ENCODE measurements at regions not wholly inside any gene's neighbourhood (a gene's known extent, or its start where the extent isn't known, plus 50 kb on each side); places are given as distances from the start of the nearest gene placed in this dataset.

DNA sequence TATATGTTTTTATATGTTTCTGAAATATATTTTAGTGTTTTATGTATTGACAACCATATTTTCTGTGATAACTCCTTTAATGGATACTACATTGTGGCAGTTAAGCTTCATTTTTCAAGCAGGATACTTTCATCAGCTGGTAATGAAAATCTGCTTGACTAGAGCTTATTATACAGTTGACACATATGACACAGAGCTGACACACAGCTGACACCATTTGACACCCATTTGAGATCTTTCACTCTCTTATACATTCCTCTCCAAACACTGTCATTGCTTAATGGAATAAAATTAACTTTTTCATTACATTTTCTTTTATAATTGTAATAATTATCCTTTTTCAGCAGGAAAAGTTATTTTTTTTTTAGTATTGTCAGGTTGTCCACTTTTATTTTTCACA, 561.1 kb upstream of the NDST4 start:
- no peak for DNase-seq
- intact Hi-C loops (cut with DNase I; ENCODE audit: low total_unique reads) (no loop called here), in situ Hi-C loops (cut with MboI; ENCODE audit: low pct_ligation_motif_present in 1 of 4, low pct_unique_long_range_greater_than_20kb in 1 of 4, low sequenced_read_pairs in 3 of 4) (no loop called here)
- TF ChIP-seq, protein P1, sequence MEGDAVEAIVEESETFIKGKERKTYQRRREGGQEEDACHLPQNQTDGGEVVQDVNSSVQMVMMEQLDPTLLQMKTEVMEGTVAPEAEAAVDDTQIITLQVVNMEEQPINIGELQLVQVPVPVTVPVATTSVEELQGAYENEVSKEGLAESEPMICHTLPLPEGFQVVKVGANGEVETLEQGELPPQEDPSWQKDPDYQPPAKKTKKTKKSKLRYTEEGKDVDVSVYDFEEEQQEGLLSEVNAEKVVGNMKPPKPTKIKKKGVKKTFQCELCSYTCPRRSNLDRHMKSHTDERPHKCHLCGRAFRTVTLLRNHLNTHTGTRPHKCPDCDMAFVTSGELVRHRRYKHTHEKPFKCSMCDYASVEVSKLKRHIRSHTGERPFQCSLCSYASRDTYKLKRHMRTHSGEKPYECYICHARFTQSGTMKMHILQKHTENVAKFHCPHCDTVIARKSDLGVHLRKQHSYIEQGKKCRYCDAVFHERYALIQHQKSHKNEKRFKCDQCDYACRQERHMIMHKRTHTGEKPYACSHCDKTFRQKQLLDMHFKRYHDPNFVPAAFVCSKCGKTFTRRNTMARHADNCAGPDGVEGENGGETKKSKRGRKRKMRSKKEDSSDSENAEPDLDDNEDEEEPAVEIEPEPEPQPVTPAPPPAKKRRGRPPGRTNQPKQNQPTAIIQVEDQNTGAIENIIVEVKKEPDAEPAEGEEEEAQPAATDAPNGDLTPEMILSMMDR (IDR thresholded peaks at IDR 0.05): no peak
- TF ChIP-seq EP300 (IDR thresholded peaks at IDR 0.05; ENCODE audit: low read depth) (no peak), POLR2AphosphoS5 (IDR thresholded peaks at IDR 0.05) (no peak), POLR2A (IDR thresholded peaks at IDR 0.05) (no peak)
- Histone ChIP-seq H3K9me3 (no peaks in the 10 kb centered on the region), H3K27me3 (no peaks in the 10 kb centered on the region), H3K36me3 (no peaks in the 10 kb centered on the region), H3K4me3 (no peak overlapping the region), H3K27ac (no peak overlapping the region), H3K4me1 (no peaks in the 10 kb centered on the region)

DNA sequence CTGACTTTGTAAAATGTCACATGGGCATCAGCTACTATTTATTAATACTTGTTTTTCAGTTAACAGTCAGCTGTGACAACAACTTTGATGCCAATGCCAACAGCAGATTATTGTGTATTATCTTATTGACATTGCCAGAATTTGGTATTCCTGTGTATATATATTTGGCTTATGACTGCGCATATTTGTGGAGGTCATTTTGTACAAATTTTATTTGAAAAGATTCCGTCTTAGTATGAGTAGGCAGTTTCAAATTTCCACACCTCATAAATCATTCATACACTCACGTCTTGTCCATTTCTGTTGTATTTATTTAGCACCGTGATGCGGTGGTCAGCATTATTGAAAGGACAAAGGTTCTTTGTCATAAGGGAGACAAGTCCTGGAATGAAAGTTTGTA, 558.2 kb upstream of the NDST4 start:
- Histone ChIP-seq H3K4me3 (no peak overlapping the region), H3K9me3 (no peaks in the 10 kb centered on the region), H3K4me1 (no peaks in the 10 kb centered on the region), H3K36me3 (no peaks in the 10 kb centered on the region), H3K27me3 (no peaks in the 10 kb centered on the region), H3K27ac (no peak overlapping the region)
- 45 to 57% methylated on average over 5 of the region's 5 CpGs for WGBS, 2 donors (ENCODE audit: low coverage in 1 of 2)
- no peak for DNase-seq
- intact Hi-C loops (cut with DNase I; ENCODE audit: low total_unique reads): no loop called here
- TF ChIP-seq, protein P1 (IDR thresholded peaks at IDR 0.05): no peak
- no peak for TF ChIP-seq EP300 (IDR thresholded peaks at IDR 0.05; ENCODE audit: low read depth)
- in situ Hi-C loops (cut with MboI; ENCODE audit: low pct_ligation_motif_present in 1 of 4, low pct_unique_long_range_greater_than_20kb in 1 of 4, low sequenced_read_pairs in 3 of 4): no loop called here

DNA sequence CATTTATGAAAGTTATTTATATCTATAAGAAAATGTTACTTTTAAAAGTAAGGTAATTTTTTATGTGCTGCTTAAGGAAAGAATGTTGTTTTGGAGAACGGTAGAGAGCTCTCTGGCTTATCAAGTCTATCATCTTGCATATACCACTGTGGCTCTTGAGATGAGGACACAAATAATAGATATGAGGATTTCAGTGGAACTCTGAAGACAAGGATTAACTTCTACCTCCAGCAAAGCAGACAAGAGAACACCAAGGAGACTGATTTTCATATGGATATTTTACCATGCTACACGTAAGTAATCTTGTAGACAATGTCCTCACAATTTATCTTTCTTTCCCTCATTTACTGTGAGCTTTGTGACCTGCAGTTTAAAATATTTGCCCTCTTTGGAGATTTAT, 557.5 kb upstream of the NDST4 start:
- TF ChIP-seq POLR2A (IDR thresholded peaks at IDR 0.05): no peak
- TF ChIP-seq, protein P1 (IDR thresholded peaks at IDR 0.05): no peak
- TF ChIP-seq POLR2AphosphoS5 (IDR thresholded peaks at IDR 0.05): no peak
- TF ChIP-seq EP300 (IDR thresholded peaks at IDR 0.05; ENCODE audit: low read depth): no peak
- no peak overlapping the region for H3K27ac ChIP-seq
- no peak for DNase-seq
- H3K27me3 ChIP-seq: no peaks in the 10 kb centered on the region
- H3K4me3 ChIP-seq: no peak overlapping the region
- H3K9me3 ChIP-seq: no peaks in the 10 kb centered on the region
- H3K36me3 ChIP-seq: no peaks in the 10 kb centered on the region
- in situ Hi-C loops (cut with MboI; ENCODE audit: low pct_ligation_motif_present in 1 of 4, low pct_unique_long_range_greater_than_20kb in 1 of 4, low sequenced_read_pairs in 3 of 4) (no loop called here), intact Hi-C loops (cut with DNase I; ENCODE audit: low total_unique reads) (no loop called here)
- 62 to 65% methylated on average over 2 of the region's 2 CpGs for WGBS, 2 donors (ENCODE audit: low coverage in 1 of 2)
- no peaks in the 10 kb centered on the region for H3K4me1 ChIP-seq

DNA sequence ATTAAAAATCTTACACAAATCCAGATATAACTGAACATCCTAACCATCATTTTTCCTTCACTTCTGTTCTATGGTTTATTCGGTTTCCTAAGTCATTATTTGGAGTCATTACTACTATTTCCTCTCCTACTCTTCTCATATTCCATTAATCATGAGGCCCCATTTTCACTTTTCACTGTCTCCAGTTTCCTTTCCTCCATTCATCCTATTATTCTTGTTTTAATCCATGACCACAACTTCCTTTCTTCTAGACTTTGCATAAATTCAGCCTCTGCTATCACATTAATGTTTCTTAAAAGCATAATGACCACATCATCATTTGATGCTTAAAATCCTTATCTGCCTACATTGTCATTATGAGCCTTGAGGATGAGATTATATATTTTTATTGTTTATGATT, 555.0 kb upstream of the NDST4 start:
- in situ Hi-C loops (cut with MboI; ENCODE audit: low pct_ligation_motif_present in 1 of 4, low pct_unique_long_range_greater_than_20kb in 1 of 4, low sequenced_read_pairs in 3 of 4): no loop called here

More for the DNA sequence above, 555.0 kb upstream of the NDST4 start:
- Histone ChIP-seq H3K9me3 (no peaks in the 10 kb centered on the region), H3K27ac (no peak overlapping the region), H3K4me1 (no peaks in the 10 kb centered on the region), H3K4me3 (no peak overlapping the region), H3K36me3 (no peaks in the 10 kb centered on the region), H3K27me3 (no peaks in the 10 kb centered on the region)
- DNase-seq: no peak
- TF ChIP-seq EP300 (IDR thresholded peaks at IDR 0.05; ENCODE audit: low read depth) (no peak), POLR2A (IDR thresholded peaks at IDR 0.05) (no peak), POLR2AphosphoS5 (IDR thresholded peaks at IDR 0.05) (no peak)
- TF ChIP-seq, protein P1 (IDR thresholded peaks at IDR 0.05): no peak
- WGBS, 2 donors (ENCODE audit: low coverage in 1 of 2): 40 to 47% methylated on average over 1 of the region's 1 CpG
- intact Hi-C loops (cut with DNase I; ENCODE audit: low total_unique reads): no loop called here

Data from transverse colon (tissue), 4 donors.